ENCODE measurements at regions not wholly inside any gene's neighbourhood (a gene's known extent, or its start where the extent isn't known, plus 50 kb on each side); places are given as distances from the start of the nearest gene placed in this dataset.
A peak's percentile ranks its signal among the peaks of the same experiment; 100 is the strongest.

- no peak overlapping the region for H4K5ac ChIP-seq (ENCODE audit: low read length)
- no peak overlapping the region for H2AK5ac ChIP-seq (ENCODE audit: low read length)
- no peaks in the 10 kb centered on the region for H3K27me3 ChIP-seq (ENCODE audit: insufficient read depth, low read length, poor library complexity)
- no peaks in the 10 kb centered on the region for H3K4me1 ChIP-seq (ENCODE audit: control insufficient read depth, low read depth, low read length)
- DNase-seq = no peak
- no peak overlapping the region for H3K27ac ChIP-seq (ENCODE audit: low read depth, low read length)
- H3K4me3 ChIP-seq (ENCODE audit: low read length) = no peak overlapping the region
- H3K36me3 ChIP-seq (ENCODE audit: control insufficient read depth, insufficient read depth, low read length) = no peaks in the 10 kb centered on the region
- no peak overlapping the region for H2BK5ac ChIP-seq (ENCODE audit: low read length)
- no peak overlapping the region for H3K23ac ChIP-seq (ENCODE audit: low read length)
- no peak overlapping the region for H3K4me2 ChIP-seq (ENCODE audit: low read length)
- no peaks in the 10 kb centered on the region for H3K79me1 ChIP-seq (ENCODE audit: low read length)
- H3K56ac ChIP-seq (ENCODE audit: low read length) = no peak overlapping the region
- no peak overlapping the region for H3K9ac ChIP-seq (ENCODE audit: low read length)
- no peak overlapping the region for H3K18ac ChIP-seq (ENCODE audit: low read length)
- H3K79me2 ChIP-seq (ENCODE audit: control insufficient read depth, insufficient read depth, low read length) = no peaks in the 10 kb centered on the region
- no peak overlapping the region for H2BK15ac ChIP-seq (replicated peaks; ENCODE audit: low read depth)
- no peak overlapping the region for H4K8ac ChIP-seq (ENCODE audit: low read depth, low read length)
- no CpG with 5 or more reads among the region's 7 CpGs for WGBS (ENCODE audit: extremely low coverage, insufficient coverage, low lambda C conversion rate)
- no peak overlapping the region for H3K4ac ChIP-seq (ENCODE audit: low read depth, low read length)
- H2BK120ac ChIP-seq (ENCODE audit: low read depth, low read length) = no peak overlapping the region
Measured at GRCh38 chr2:234193977-234194563, 143.6 kb downstream of the SPP2 start.

GRCh38 chr2:234191819-234192407 lies 141.4 kb downstream of the SPP2 start:
- WGBS (ENCODE audit: extremely low coverage, insufficient coverage, low lambda C conversion rate) = no CpG with 5 or more reads among the region's 4 CpGs
- H3K4me2 ChIP-seq (ENCODE audit: low read length) = no peak overlapping the region
- H3K9ac ChIP-seq (ENCODE audit: low read length) = no peak overlapping the region
- no peak overlapping the region for H3K18ac ChIP-seq (ENCODE audit: low read length)
- no peak overlapping the region for H3K4me3 ChIP-seq (ENCODE audit: low read length)
- H3K79me1 ChIP-seq (ENCODE audit: low read length) = no peaks in the 10 kb centered on the region
- no peak overlapping the region for H2BK15ac ChIP-seq (replicated peaks; ENCODE audit: low read depth)
- no peaks in the 10 kb centered on the region for H3K27me3 ChIP-seq (ENCODE audit: insufficient read depth, low read length, poor library complexity)
- H2BK120ac ChIP-seq (ENCODE audit: low read depth, low read length) = no peak overlapping the region
- no peaks in the 10 kb centered on the region for H3K4me1 ChIP-seq (ENCODE audit: control insufficient read depth, low read depth, low read length)
- H3K36me3 ChIP-seq (ENCODE audit: control insufficient read depth, insufficient read depth, low read length) = no peaks in the 10 kb centered on the region
- H3K23ac ChIP-seq (ENCODE audit: low read length) = no peak overlapping the region
- peak; percentile 8 for DNase-seq
- H3K27ac ChIP-seq (ENCODE audit: low read depth, low read length) = no peak overlapping the region
- no peak overlapping the region for H4K8ac ChIP-seq (ENCODE audit: low read depth, low read length)
- H3K79me2 ChIP-seq (ENCODE audit: control insufficient read depth, insufficient read depth, low read length) = no peaks in the 10 kb centered on the region
- no peak overlapping the region for H2BK5ac ChIP-seq (ENCODE audit: low read length)
- H3K56ac ChIP-seq (ENCODE audit: low read length) = no peak overlapping the region
- no peak overlapping the region for H3K4ac ChIP-seq (ENCODE audit: low read depth, low read length)
- no peak overlapping the region for H4K5ac ChIP-seq (ENCODE audit: low read length)
- no peak overlapping the region for H2AK5ac ChIP-seq (ENCODE audit: low read length)

- no peak overlapping the region for H2BK120ac ChIP-seq (ENCODE audit: low read depth, low read length)
- H3K4me3 ChIP-seq (ENCODE audit: low read length) = no peak overlapping the region
- no peak overlapping the region for H3K18ac ChIP-seq (ENCODE audit: low read length)
- no peak overlapping the region for H4K5ac ChIP-seq (ENCODE audit: low read length)
- H2BK5ac ChIP-seq (ENCODE audit: low read length) = no peak overlapping the region
- no peaks in the 10 kb centered on the region for H3K79me2 ChIP-seq (ENCODE audit: control insufficient read depth, insufficient read depth, low read length)
- H3K4me1 ChIP-seq (ENCODE audit: control insufficient read depth, low read depth, low read length) = no peaks in the 10 kb centered on the region
- no peak overlapping the region for H3K4ac ChIP-seq (ENCODE audit: low read depth, low read length)
- no peak overlapping the region for H2AK5ac ChIP-seq (ENCODE audit: low read length)
- H3K27me3 ChIP-seq (ENCODE audit: insufficient read depth, low read length, poor library complexity) = no peaks in the 10 kb centered on the region
- no peak overlapping the region for H3K27ac ChIP-seq (ENCODE audit: low read depth, low read length)
- no peak overlapping the region for H3K23ac ChIP-seq (ENCODE audit: low read length)
- H3K79me1 ChIP-seq (ENCODE audit: low read length) = no peaks in the 10 kb centered on the region
- WGBS (ENCODE audit: extremely low coverage, insufficient coverage, low lambda C conversion rate) = no CpG with 5 or more reads among the region's 6 CpGs
- no peak for DNase-seq
- no peak overlapping the region for H3K9ac ChIP-seq (ENCODE audit: low read length)
- H3K56ac ChIP-seq (ENCODE audit: low read length) = no peak overlapping the region
- no peak overlapping the region for H2BK15ac ChIP-seq (replicated peaks; ENCODE audit: low read depth)
- no peak overlapping the region for H4K8ac ChIP-seq (ENCODE audit: low read depth, low read length)
- H3K36me3 ChIP-seq (ENCODE audit: control insufficient read depth, insufficient read depth, low read length) = no peaks in the 10 kb centered on the region
- H3K4me2 ChIP-seq (ENCODE audit: low read length) = no peak overlapping the region
Measured at GRCh38 chr2:234189786-234190300, 139.3 kb downstream of the SPP2 start.

- Histone ChIP-seq H3K23ac (ENCODE audit: low read length) (no peak overlapping the region), H4K8ac (ENCODE audit: low read depth, low read length) (no peak overlapping the region), H2BK5ac (ENCODE audit: low read length) (no peak overlapping the region), H3K9ac (ENCODE audit: low read length) (no peak overlapping the region), H2BK15ac (replicated peaks; ENCODE audit: low read depth) (no peak overlapping the region), H3K27ac (ENCODE audit: low read depth, low read length) (no peak overlapping the region), H3K4me3 (ENCODE audit: low read length) (no peak overlapping the region), H3K18ac (ENCODE audit: low read length) (no peak overlapping the region), H3K36me3 (ENCODE audit: control insufficient read depth, insufficient read depth, low read length) (no peaks in the 10 kb centered on the region), H3K4me2 (ENCODE audit: low read length) (no peak overlapping the region), H2AK5ac (ENCODE audit: low read length) (no peak overlapping the region), H3K4ac (ENCODE audit: low read depth, low read length) (no peak overlapping the region), H3K79me1 (ENCODE audit: low read length) (no peaks in the 10 kb centered on the region), H3K4me1 (ENCODE audit: control insufficient read depth, low read depth, low read length) (no peaks in the 10 kb centered on the region), H4K5ac (ENCODE audit: low read length) (no peak overlapping the region), H2BK120ac (ENCODE audit: low read depth, low read length) (no peak overlapping the region), H3K56ac (ENCODE audit: low read length) (no peak overlapping the region), H3K27me3 (ENCODE audit: insufficient read depth, low read length, poor library complexity) (no peaks in the 10 kb centered on the region), H3K79me2 (ENCODE audit: control insufficient read depth, insufficient read depth, low read length) (no peaks in the 10 kb centered on the region)
- DNase-seq = peak; percentile 40
- no CpG with 5 or more reads among the region's 5 CpGs for WGBS (ENCODE audit: extremely low coverage, insufficient coverage, low lambda C conversion rate)
Measured at GRCh38 chr2:234189230-234189629, 138.7 kb downstream of the SPP2 start.

- no peaks in the 10 kb centered on the region for H3K36me3 ChIP-seq (ENCODE audit: control insufficient read depth, insufficient read depth, low read length)
- H2BK5ac ChIP-seq (ENCODE audit: low read length) = no peak overlapping the region
- no peak overlapping the region for H4K8ac ChIP-seq (ENCODE audit: low read depth, low read length)
- no peak overlapping the region for H3K4ac ChIP-seq (ENCODE audit: low read depth, low read length)
- H4K5ac ChIP-seq (ENCODE audit: low read length) = no peak overlapping the region
- no peak overlapping the region for H3K56ac ChIP-seq (ENCODE audit: low read length)
- H2BK120ac ChIP-seq (ENCODE audit: low read depth, low read length) = no peak overlapping the region
- WGBS (ENCODE audit: extremely low coverage, insufficient coverage, low lambda C conversion rate) = no CpG with 5 or more reads among the region's 2 CpGs
- no peak overlapping the region for H3K9ac ChIP-seq (ENCODE audit: low read length)
- no peak for DNase-seq
- no peak overlapping the region for H3K18ac ChIP-seq (ENCODE audit: low read length)
- no peak overlapping the region for H2BK15ac ChIP-seq (replicated peaks; ENCODE audit: low read depth)
- H3K4me3 ChIP-seq (ENCODE audit: low read length) = no peak overlapping the region
- no peak overlapping the region for H2AK5ac ChIP-seq (ENCODE audit: low read length)
- no peaks in the 10 kb centered on the region for H3K4me1 ChIP-seq (ENCODE audit: control insufficient read depth, low read depth, low read length)
- no peaks in the 10 kb centered on the region for H3K27me3 ChIP-seq (ENCODE audit: insufficient read depth, low read length, poor library complexity)
- no peak overlapping the region for H3K4me2 ChIP-seq (ENCODE audit: low read length)
- H3K79me1 ChIP-seq (ENCODE audit: low read length) = no peaks in the 10 kb centered on the region
- no peaks in the 10 kb centered on the region for H3K79me2 ChIP-seq (ENCODE audit: control insufficient read depth, insufficient read depth, low read length)
- H3K27ac ChIP-seq (ENCODE audit: low read depth, low read length) = no peak overlapping the region
- no peak overlapping the region for H3K23ac ChIP-seq (ENCODE audit: low read length)
Measured at GRCh38 chr2:234187646-234188174, 137.2 kb downstream of the SPP2 start.

Data from mesendoderm (in vitro differentiated cells).